22Rv1 (cell line): ENCODE measurements at regions not wholly inside any gene's neighbourhood (a gene's known extent, or its start where the extent isn't known, plus 50 kb on each side); places are given as distances from the start of the nearest gene placed in this dataset.

Experiments
- CTCF ChIP-seq: fragments of 450-650 bp; IDR thresholded peaks from 2 replicates; pipeline ENCODE4 v1.5.1; 2017; ENCODE audit warnings: mild to moderate bottlenecking
- ZFX ChIP-seq: fragments of 450-650 bp; IDR thresholded peaks from 2 replicates; pipeline ENCODE4 v1.6.1; 2017; ENCODE audit warnings: antibody characterized with exemption, borderline replicate concordance

DNA sequence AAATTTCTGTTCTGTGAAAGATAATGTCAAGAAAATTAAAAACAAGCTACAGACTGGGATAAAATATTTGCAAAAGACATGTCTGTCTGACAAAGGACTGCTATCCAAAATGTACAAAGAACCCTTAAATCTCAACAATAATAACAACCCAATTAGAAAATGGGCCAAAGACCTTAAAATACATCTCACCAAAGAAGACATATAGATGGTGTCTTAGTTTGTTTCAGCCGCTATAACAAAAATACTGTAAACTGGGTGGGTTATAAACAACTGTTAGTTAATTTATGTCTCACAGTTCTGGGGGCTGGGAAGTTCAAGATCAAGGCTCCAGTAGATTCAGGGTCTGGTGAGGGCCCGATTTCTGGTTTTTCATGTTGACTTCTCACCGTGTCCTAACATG, 106.2 kb upstream of the AGTR1 start:
- TF ChIP-seq CTCF (no peak), ZFX (no peak)
